CD14-positive monocyte (primary cell): ENCODE measurements at regions not wholly inside any gene's neighbourhood (a gene's known extent, or its start where the extent isn't known, plus 50 kb on each side); places are given as distances from the start of the nearest gene placed in this dataset.
"Not testable (repeated sequence)": the region's sequence is repeated elsewhere in the genome, so short reads cannot be mapped to it uniquely, and the experiment has no call there.

Experiments used
- DNase-seq, 3 donors: peaks; one replicate each; pipeline ENCODE4 v3.0.0-alpha.2; 2011 to 2022
- H2AFZ ChIP-seq: 2 replicates; pipeline ENCODE4 v1.6.0; 2012; ENCODE audit warnings: mild to moderate bottlenecking, low read depth, low read length, inconsistent platforms; ENCODE audit not compliant: insufficient read depth, poor library complexity, severe bottlenecking
- H3K27ac ChIP-seq, 2 donors: 1 replicate in 1 of 2; 2 replicates in 1 of 2; pipeline ENCODE4 v1.5.1; 2012 to 2013; ENCODE audit warnings: low read length in 2 of 2, control low read depth in 1 of 2, inconsistent platforms in 1 of 2, low read depth in 1 of 2, mild to moderate bottlenecking in 1 of 2
- H3K27me3 ChIP-seq, 2 donors: one replicate each; pipeline versions ENCODE4 v1.6.0 to v1.6.1; 2011 to 2013; ENCODE audit warnings: low read length in 2 of 2; ENCODE audit not compliant: control insufficient read depth in 2 of 2, insufficient read depth in 2 of 2
- H3K36me3 ChIP-seq, 2 donors: replicated peaks in 1 of 2; 1 replicate in 1 of 2; 2 replicates in 1 of 2; pipeline versions ENCODE4 v1.5.1 to v1.6.1; 2012 to 2013; ENCODE audit warnings: low read length in 2 of 2, control low read depth in 1 of 2, inconsistent platforms in 1 of 2, mild to moderate bottlenecking in 1 of 2; ENCODE audit not compliant: insufficient read depth in 2 of 2, control insufficient read depth in 1 of 2
- H3K4me1 ChIP-seq, 2 donors: 1 replicate in 1 of 2; 2 replicates in 1 of 2; pipeline versions ENCODE4 v1.5.1 to v1.6.1; 2012 to 2013; ENCODE audit warnings: low read length in 2 of 2, control low read depth in 1 of 2, inconsistent platforms in 1 of 2, mild to moderate bottlenecking in 1 of 2, moderate library complexity in 1 of 2; ENCODE audit not compliant: insufficient read depth in 2 of 2, control insufficient read depth in 1 of 2
- H3K4me2 ChIP-seq: replicated peaks from 2 replicates; pipeline ENCODE3; 2012; ENCODE audit warnings: low read length, moderate library complexity, mild to moderate bottlenecking; ENCODE audit not compliant: poor library complexity, severe bottlenecking; ENCODE audit errors: extremely low read depth
- H3K4me3 ChIP-seq, 3 experiments: fragments of 200-600 bp in 1 of 3; sonication (generic) in 1 of 3; replicated peaks in 1 of 3; 1 replicate in 2 of 3; 2 replicates in 1 of 3; pipeline ENCODE4 v1.5.1; 2011 to 2013; ENCODE audit warnings: low read length in 3 of 3, mild to moderate bottlenecking in 3 of 3, control low read depth in 2 of 3, low read depth in 2 of 3, inconsistent platforms in 1 of 3, moderate library complexity in 1 of 3
- H3K79me2 ChIP-seq: 2 replicates; pipeline ENCODE4 v1.6.0; 2012; ENCODE audit warnings: mild to moderate bottlenecking, control low read depth, inconsistent platforms, low read length, moderate library complexity; ENCODE audit not compliant: insufficient read depth
- H3K9ac ChIP-seq: 2 replicates; pipeline ENCODE4 v1.6.0; 2017; ENCODE audit warnings: low read length, mild to moderate bottlenecking; ENCODE audit not compliant: insufficient read depth, poor library complexity, severe bottlenecking
- H3K9me3 ChIP-seq, 2 donors: replicated peaks in 1 of 2; 1 replicate in 1 of 2; 2 replicates in 1 of 2; pipeline versions ENCODE4 v1.5.1 to v1.6.1; 2012 to 2013; ENCODE audit warnings: low read length in 2 of 2, control low read depth in 1 of 2; ENCODE audit not compliant: control insufficient read depth in 1 of 2, insufficient read depth in 1 of 2
- H4K20me1 ChIP-seq: 2 replicates; pipeline ENCODE4 v1.6.0; 2012; ENCODE audit warnings: mild to moderate bottlenecking, low read length, control low read depth, moderate library complexity; ENCODE audit not compliant: insufficient read depth
- H3K27ac Mint-ChIP-seq, 7 donors: one replicate each; pipeline ENCODE4 v1.8.0; 2020; ENCODE audit warnings: mild to moderate bottlenecking in 7 of 7, mixed read lengths in 7 of 7, moderate library complexity in 6 of 7, inconsistent platforms in 2 of 7
- H3K27me3 Mint-ChIP-seq, 3 donors: one replicate each; pipeline ENCODE4 v1.8.0; 2021 to 2022; ENCODE audit warnings: low read depth in 3 of 3, mild to moderate bottlenecking in 3 of 3, mixed read lengths in 3 of 3, moderate library complexity in 3 of 3, inconsistent platforms in 1 of 3
- H3K36me3 Mint-ChIP-seq, 2 donors: one replicate each; pipeline ENCODE4 v1.8.0; 2020; ENCODE audit warnings: mixed read lengths in 2 of 2, inconsistent platforms in 1 of 2, mild to moderate bottlenecking in 1 of 2
- H3K4me1 Mint-ChIP-seq: one replicate; pipeline ENCODE4 v1.8.0; 2020; ENCODE audit warnings: mild to moderate bottlenecking, mixed read lengths
- H3K4me3 Mint-ChIP-seq, 2 donors: one replicate each; pipeline ENCODE4 v1.8.0; 2020; ENCODE audit warnings: mild to moderate bottlenecking in 2 of 2, mixed read lengths in 2 of 2, moderate library complexity in 1 of 2
- H3K9me3 Mint-ChIP-seq, 7 donors: one replicate each; pipeline ENCODE4 v1.8.0; 2020 to 2022; ENCODE audit warnings: mixed read lengths in 7 of 7, mild to moderate bottlenecking in 6 of 7, moderate library complexity in 6 of 7, inconsistent platforms in 2 of 7
- WGBS: methylation state at CpG from one replicate; pipeline ENCODE4 v1.1.5; 2013; ENCODE audit warnings: missing lambda C conversion rate; ENCODE audit not compliant: insufficient coverage; 5-methylcytosine and 5-hydroxymethylcytosine counted together
- intact Hi-C, 2 donors: fragments of 100-400 bp; cut with micrococcal nuclease; formaldehyde crosslinking; loops; one replicate each; pipeline versions ENCODE4 v1.15.0 to v1.15.1; 2023
- TF ChIP-seq, protein P1 (sequence below): fragments of 200-600 bp; IDR thresholded peaks from one replicate; pipeline ENCODE4 v1.8.0; 2022; ENCODE audit warnings: antibody characterized with exemption, mild to moderate bottlenecking

GRCh38 chr9:129527955-129528354 is 92.9 kb downstream of the C9orf50 start:
- H3K4me2 ChIP-seq, H3K4me3 ChIP-seq, H3K27me3 Mint-ChIP-seq, H3K27me3 ChIP-seq, H3K36me3 ChIP-seq, H3K4me3 Mint-ChIP-seq, DNase-seq, H4K20me1 ChIP-seq, H3K27ac Mint-ChIP-seq, H3K36me3 Mint-ChIP-seq, intact Hi-C loops, H3K9ac ChIP-seq, H3K79me2 ChIP-seq, H3K27ac ChIP-seq, H2AFZ ChIP-seq: not testable (repeated sequence)
- Histone ChIP-seq H3K4me1 (peaks cover 8 to 21% of the 10 kb centered on the region in 2 donors), H3K9me3 (peaks cover 0 to 11% of the 10 kb centered on the region in 2 donors)
- Mint-ChIP-seq H3K4me1 (peaks cover 27% of the 10 kb centered on the region), H3K9me3 (peaks cover 0 to 12% (median 5%) of the 10 kb centered on the region in 7 donors)
- WGBS, result no CpG with 5 or more reads among the region's 1 CpG

GRCh38 chr9:129525656-129526196 is 95.2 kb downstream of the C9orf50 start:
- Histone ChIP-seq H3K79me2 (no peaks in the 10 kb centered on the region), H4K20me1 (no peaks in the 10 kb centered on the region), H3K36me3 (no peaks in the 10 kb centered on the region), H3K4me1 (peaks cover 8 to 21% of the 10 kb centered on the region in 2 donors), H3K4me3 (no peak overlapping the region), H3K27ac (no peak overlapping the region), H3K4me2 (no peak overlapping the region), H3K27me3 (no peaks in the 10 kb centered on the region), H2AFZ (no peak overlapping the region), H3K9me3 (peaks cover 0 to 11% of the 10 kb centered on the region in 2 donors), H3K9ac (no peak overlapping the region)
- Mint-ChIP-seq H3K9me3 (peaks cover 0 to 12% (median 4%) of the 10 kb centered on the region in 7 donors), H3K4me3 (no peak overlapping the region), H3K27me3 (peaks cover 0 to 2% (median 0%) of the 10 kb centered on the region in 3 donors), H3K36me3 (no peaks in the 10 kb centered on the region), H3K4me1 (peaks cover 25% of the 10 kb centered on the region), H3K27ac (no peak overlapping the region)
- DNase-seq, result no peak
- TF ChIP-seq, protein P1, sequence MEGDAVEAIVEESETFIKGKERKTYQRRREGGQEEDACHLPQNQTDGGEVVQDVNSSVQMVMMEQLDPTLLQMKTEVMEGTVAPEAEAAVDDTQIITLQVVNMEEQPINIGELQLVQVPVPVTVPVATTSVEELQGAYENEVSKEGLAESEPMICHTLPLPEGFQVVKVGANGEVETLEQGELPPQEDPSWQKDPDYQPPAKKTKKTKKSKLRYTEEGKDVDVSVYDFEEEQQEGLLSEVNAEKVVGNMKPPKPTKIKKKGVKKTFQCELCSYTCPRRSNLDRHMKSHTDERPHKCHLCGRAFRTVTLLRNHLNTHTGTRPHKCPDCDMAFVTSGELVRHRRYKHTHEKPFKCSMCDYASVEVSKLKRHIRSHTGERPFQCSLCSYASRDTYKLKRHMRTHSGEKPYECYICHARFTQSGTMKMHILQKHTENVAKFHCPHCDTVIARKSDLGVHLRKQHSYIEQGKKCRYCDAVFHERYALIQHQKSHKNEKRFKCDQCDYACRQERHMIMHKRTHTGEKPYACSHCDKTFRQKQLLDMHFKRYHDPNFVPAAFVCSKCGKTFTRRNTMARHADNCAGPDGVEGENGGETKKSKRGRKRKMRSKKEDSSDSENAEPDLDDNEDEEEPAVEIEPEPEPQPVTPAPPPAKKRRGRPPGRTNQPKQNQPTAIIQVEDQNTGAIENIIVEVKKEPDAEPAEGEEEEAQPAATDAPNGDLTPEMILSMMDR, result no peak
- intact Hi-C loops, result no loop called here
- 100% methylated on average over 2 of the region's 3 CpGs for WGBS
